Neural cell (in vitro differentiated cells): ENCODE measurements at regions not wholly inside any gene's neighbourhood (a gene's known extent, or its start where the extent isn't known, plus 50 kb on each side); places are given as distances from the start of the nearest gene placed in this dataset.

Experiments
- CTCF ChIP-seq: fragments of 450-650 bp; IDR thresholded peaks from 2 replicates; pipeline ENCODE4 v1.5.1; 2014; ENCODE audit warnings: antibody characterized with exemption, mild to moderate bottlenecking, moderate library complexity; ENCODE audit not compliant: poor library complexity, severe bottlenecking
- EP300 ChIP-seq: fragments of 450-650 bp; conservative IDR thresholded peaks from 2 replicates; pipeline ENCODE4 v1.6.1; 2014; ENCODE audit warnings: antibody characterized with exemption, mild to moderate bottlenecking, moderate library complexity; ENCODE audit not compliant: poor library complexity, severe bottlenecking
- EZH2 ChIP-seq: fragments of 200-600, 300-800 bp; shearing (Covaris generic), sonication (generic); IDR thresholded peaks from 2 replicates; pipeline ENCODE4 v1.6.1; 2014; ENCODE audit warnings: antibody characterized with exemption, low read length, borderline replicate concordance, mild to moderate bottlenecking; ENCODE audit not compliant: insufficient read depth, poor library complexity, severe bottlenecking
- POLR2AphosphoS5 ChIP-seq: IDR thresholded peaks from 2 replicates; pipeline ENCODE4 v1.6.1; 2012
- RAD21 ChIP-seq: fragments of 450-650 bp; conservative IDR thresholded peaks from 2 replicates; pipeline ENCODE4 v1.6.1; 2014; ENCODE audit warnings: antibody characterized with exemption, mild to moderate bottlenecking, moderate library complexity
- TF ChIP-seq, protein P1 (sequence below): IDR thresholded peaks from 2 replicates; pipeline ENCODE4 v1.6.1; 2012; ENCODE audit warnings: borderline replicate concordance

DNA sequence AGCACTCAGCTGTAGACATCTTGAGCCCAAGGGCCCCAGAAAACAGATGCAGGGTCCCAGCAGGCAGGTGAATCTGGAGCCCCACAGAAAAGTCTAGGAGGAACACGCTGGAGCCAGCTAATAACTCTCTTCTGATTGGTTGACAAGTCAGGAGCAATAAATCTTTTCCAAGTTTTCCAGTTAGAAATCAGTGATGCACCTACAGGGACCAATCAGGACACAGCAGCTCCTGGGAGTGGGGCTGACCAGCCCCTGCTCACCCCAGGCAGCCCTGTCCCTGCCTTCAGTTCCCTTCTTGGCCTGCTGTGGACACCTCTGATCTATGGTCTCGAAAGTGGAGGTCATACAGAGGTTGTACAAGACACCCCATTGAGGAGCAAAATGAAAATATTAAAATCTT is 75.7 kb downstream of the KCNF1 start:
- no peak for TF ChIP-seq CTCF
- TF ChIP-seq POLR2AphosphoS5 = no peak
- no peak for TF ChIP-seq EP300
- TF ChIP-seq EZH2 = no peak
- no peak for TF ChIP-seq RAD21
- TF ChIP-seq, protein P1, sequence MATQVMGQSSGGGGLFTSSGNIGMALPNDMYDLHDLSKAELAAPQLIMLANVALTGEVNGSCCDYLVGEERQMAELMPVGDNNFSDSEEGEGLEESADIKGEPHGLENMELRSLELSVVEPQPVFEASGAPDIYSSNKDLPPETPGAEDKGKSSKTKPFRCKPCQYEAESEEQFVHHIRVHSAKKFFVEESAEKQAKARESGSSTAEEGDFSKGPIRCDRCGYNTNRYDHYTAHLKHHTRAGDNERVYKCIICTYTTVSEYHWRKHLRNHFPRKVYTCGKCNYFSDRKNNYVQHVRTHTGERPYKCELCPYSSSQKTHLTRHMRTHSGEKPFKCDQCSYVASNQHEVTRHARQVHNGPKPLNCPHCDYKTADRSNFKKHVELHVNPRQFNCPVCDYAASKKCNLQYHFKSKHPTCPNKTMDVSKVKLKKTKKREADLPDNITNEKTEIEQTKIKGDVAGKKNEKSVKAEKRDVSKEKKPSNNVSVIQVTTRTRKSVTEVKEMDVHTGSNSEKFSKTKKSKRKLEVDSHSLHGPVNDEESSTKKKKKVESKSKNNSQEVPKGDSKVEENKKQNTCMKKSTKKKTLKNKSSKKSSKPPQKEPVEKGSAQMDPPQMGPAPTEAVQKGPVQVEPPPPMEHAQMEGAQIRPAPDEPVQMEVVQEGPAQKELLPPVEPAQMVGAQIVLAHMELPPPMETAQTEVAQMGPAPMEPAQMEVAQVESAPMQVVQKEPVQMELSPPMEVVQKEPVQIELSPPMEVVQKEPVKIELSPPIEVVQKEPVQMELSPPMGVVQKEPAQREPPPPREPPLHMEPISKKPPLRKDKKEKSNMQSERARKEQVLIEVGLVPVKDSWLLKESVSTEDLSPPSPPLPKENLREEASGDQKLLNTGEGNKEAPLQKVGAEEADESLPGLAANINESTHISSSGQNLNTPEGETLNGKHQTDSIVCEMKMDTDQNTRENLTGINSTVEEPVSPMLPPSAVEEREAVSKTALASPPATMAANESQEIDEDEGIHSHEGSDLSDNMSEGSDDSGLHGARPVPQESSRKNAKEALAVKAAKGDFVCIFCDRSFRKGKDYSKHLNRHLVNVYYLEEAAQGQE = no peak
